CD4-positive, alpha-beta memory T cell (primary cell): ENCODE measurements at regions not wholly inside any gene's neighbourhood (a gene's known extent, or its start where the extent isn't known, plus 50 kb on each side); places are given as distances from the start of the nearest gene placed in this dataset.

Experiments
- CTCF ChIA-PET: fragments of 350-600 bp; sonication (Branson Sonifier 250); formaldehyde crosslinking; loops from one replicate; lab custom pipeline; 2021; ENCODE audit warnings: inconsistent platforms; ENCODE audit not compliant: partially characterized antibody; lab: Charles Lee
- POLR2A ChIA-PET: fragments of 350-600 bp; sonication (Branson Sonifier 250); formaldehyde crosslinking; loops from one replicate; lab custom pipeline; 2021; ENCODE audit not compliant: partially characterized antibody; lab: Charles Lee
- DNase-seq, 5 donors: peaks; one replicate each; pipeline versions ENCODE4 v3.0.0 to v3.0.0-alpha.2; 2020 to 2022; ENCODE audit warnings: mixed read lengths in 1 of 5
- H3K27ac ChIP-seq: one replicate; pipeline ENCODE4 v1.7.0; 2013; ENCODE audit warnings: low read depth, low read length
- H3K27me3 ChIP-seq: 2 replicates; pipeline ENCODE4 v1.7.0; 2013; ENCODE audit warnings: mild to moderate bottlenecking, low read length, moderate library complexity; ENCODE audit not compliant: insufficient read depth
- H3K36me3 ChIP-seq: 2 replicates; pipeline ENCODE4 v1.7.0; 2013; ENCODE audit warnings: mild to moderate bottlenecking, low read length, moderate library complexity; ENCODE audit not compliant: insufficient read depth
- H3K4me1 ChIP-seq: 2 replicates; pipeline ENCODE4 v1.7.0; 2013; ENCODE audit warnings: mild to moderate bottlenecking, low read length, moderate library complexity; ENCODE audit not compliant: insufficient read depth
- H3K4me3 ChIP-seq, 2 donors: one replicate each; pipeline ENCODE4 v1.7.0; 2013; ENCODE audit warnings: low read length in 2 of 2, mild to moderate bottlenecking in 1 of 2
- H3K9me3 ChIP-seq, 2 donors: one replicate each; pipeline ENCODE4 v1.7.0; 2013; ENCODE audit warnings: low read length in 2 of 2, control low read depth in 1 of 2; ENCODE audit not compliant: control insufficient read depth in 1 of 2
- H3K27ac Mint-ChIP-seq, 7 donors: one replicate each; pipeline ENCODE4 v1.8.0; 2020 to 2021; ENCODE audit warnings: mixed read lengths in 7 of 7, mild to moderate bottlenecking in 6 of 7, inconsistent platforms in 3 of 7, moderate library complexity in 3 of 7
- H3K27me3 Mint-ChIP-seq, 2 donors: one replicate each; pipeline ENCODE4 v1.8.0; 2020 to 2021; ENCODE audit warnings: mixed read lengths in 2 of 2
- H3K36me3 Mint-ChIP-seq, 2 donors: one replicate each; pipeline ENCODE4 v1.8.0; 2020 to 2021; ENCODE audit warnings: mixed read lengths in 2 of 2, inconsistent platforms in 1 of 2, mild to moderate bottlenecking in 1 of 2
- H3K4me1 Mint-ChIP-seq, 4 donors: one replicate each; pipeline ENCODE4 v1.8.0; 2020 to 2021; ENCODE audit warnings: mixed read lengths in 4 of 4, mild to moderate bottlenecking in 1 of 4
- H3K4me3 Mint-ChIP-seq, 8 donors: one replicate each; pipeline ENCODE4 v1.8.0; 2020 to 2021; ENCODE audit warnings: mixed read lengths in 8 of 8, mild to moderate bottlenecking in 7 of 8, moderate library complexity in 6 of 8, inconsistent platforms in 3 of 8
- H3K9me3 Mint-ChIP-seq, 8 donors: one replicate each; pipeline ENCODE4 v1.8.0; 2020 to 2021; ENCODE audit warnings: mixed read lengths in 8 of 8, mild to moderate bottlenecking in 5 of 8, inconsistent platforms in 3 of 8, moderate library complexity in 1 of 8
- intact Hi-C: fragments of 100-400 bp; cut with micrococcal nuclease; formaldehyde crosslinking; loops from one replicate; pipeline ENCODE4 v1.15.1; 2023

- ChIA-PET CTCF (no interaction called here), POLR2A (no interaction called here)
- Histone ChIP-seq H3K4me1 (no peaks in the 10 kb centered on the region), H3K27ac (no peak overlapping the region), H3K27me3 (no peaks in the 10 kb centered on the region), H3K9me3 (no peaks in the 10 kb centered on the region), H3K4me3 (no peak overlapping the region), H3K36me3 (no peaks in the 10 kb centered on the region)
- Mint-ChIP-seq H3K4me3 (no peak overlapping the region), H3K27ac (no peak overlapping the region), H3K4me1 (no peaks in the 10 kb centered on the region), H3K36me3 (no peaks in the 10 kb centered on the region), H3K9me3 (peaks cover 0 to 23% (median 9%) of the 10 kb centered on the region in 8 donors), H3K27me3 (no peaks in the 10 kb centered on the region)
- intact Hi-C loops = no loop called here
- no peak for DNase-seq
Measured at GRCh38 chr11:39968071-39968470, 1491.4 kb downstream of the LRRC4C start.

GRCh38 chr11:39965701-39966100, 1493.8 kb downstream of the LRRC4C start:
- H3K4me1 Mint-ChIP-seq = no peaks in the 10 kb centered on the region
- H3K4me1 ChIP-seq = no peaks in the 10 kb centered on the region

GRCh38 chr11:39960206-39960605, 1499.2 kb downstream of the LRRC4C start:
- POLR2A ChIA-PET = no interaction called here
- Mint-ChIP-seq H3K4me3 (no peak overlapping the region), H3K27me3 (no peaks in the 10 kb centered on the region), H3K4me1 (no peaks in the 10 kb centered on the region), H3K27ac (no peak overlapping the region), H3K9me3 (peaks cover 0 to 13% (median 4%) of the 10 kb centered on the region in 8 donors), H3K36me3 (no peaks in the 10 kb centered on the region)
- no peak overlapping the region for H3K27ac ChIP-seq
- no peaks in the 10 kb centered on the region for H3K9me3 ChIP-seq
- H3K36me3 ChIP-seq = no peaks in the 10 kb centered on the region
- no peaks in the 10 kb centered on the region for H3K27me3 ChIP-seq
- DNase-seq = no peak
- no peak overlapping the region for H3K4me3 ChIP-seq
- intact Hi-C loops = no loop called here
- CTCF ChIA-PET = no interaction called here
- no peaks in the 10 kb centered on the region for H3K4me1 ChIP-seq

More at GRCh38 chr11:39965701-39966100, 1493.8 kb downstream of the LRRC4C start:
- Histone ChIP-seq H3K9me3 (no peaks in the 10 kb centered on the region), H3K36me3 (no peaks in the 10 kb centered on the region), H3K27me3 (no peaks in the 10 kb centered on the region), H3K4me3 (no peak overlapping the region), H3K27ac (no peak overlapping the region)
- POLR2A ChIA-PET = no interaction called here
- H3K9me3 Mint-ChIP-seq = peaks cover 0 to 22% (median 6%) of the 10 kb centered on the region in 8 donors
- DNase-seq = no peak
- no peaks in the 10 kb centered on the region for H3K36me3 Mint-ChIP-seq
- no peak overlapping the region for H3K4me3 Mint-ChIP-seq
- H3K27me3 Mint-ChIP-seq = no peaks in the 10 kb centered on the region
- intact Hi-C loops = no loop called here
- CTCF ChIA-PET = no interaction called here
- no peak overlapping the region for H3K27ac Mint-ChIP-seq

GRCh38 chr11:39932966-39933365, 1526.5 kb downstream of the LRRC4C start:
- H3K9me3 ChIP-seq = no peaks in the 10 kb centered on the region
- Mint-ChIP-seq H3K27me3 (no peaks in the 10 kb centered on the region), H3K4me1 (no peaks in the 10 kb centered on the region), H3K36me3 (no peaks in the 10 kb centered on the region), H3K27ac (no peak overlapping the region), H3K4me3 (no peak overlapping the region), H3K9me3 (peaks cover 2 to 31% (median 14%) of the 10 kb centered on the region in 8 donors)
- no peaks in the 10 kb centered on the region for H3K4me1 ChIP-seq
- intact Hi-C loops = no loop called here
- POLR2A ChIA-PET = no interaction called here
- no peak overlapping the region for H3K4me3 ChIP-seq
- H3K36me3 ChIP-seq = no peaks in the 10 kb centered on the region
- CTCF ChIA-PET = no interaction called here
- no peaks in the 10 kb centered on the region for H3K27me3 ChIP-seq
- no peak overlapping the region for H3K27ac ChIP-seq
- DNase-seq = no peak

- H3K36me3 Mint-ChIP-seq = no peaks in the 10 kb centered on the region
- CTCF ChIA-PET = no interaction called here
Measured at GRCh38 chr11:39917256-39917655, 1542.2 kb downstream of the LRRC4C start.

GRCh38 chr11:39910087-39910486, 1549.4 kb downstream of the LRRC4C start:
- no peaks in the 10 kb centered on the region for H3K4me1 ChIP-seq
- H3K4me1 Mint-ChIP-seq = no peaks in the 10 kb centered on the region

More at GRCh38 chr11:39917256-39917655, 1542.2 kb downstream of the LRRC4C start:
- peaks cover 8 to 35% (median 24%) of the 10 kb centered on the region in 8 donors for H3K9me3 Mint-ChIP-seq
- H3K27ac Mint-ChIP-seq = no peak overlapping the region
- POLR2A ChIA-PET = no interaction called here
- Histone ChIP-seq H3K4me1 (no peaks in the 10 kb centered on the region), H3K27me3 (no peaks in the 10 kb centered on the region), H3K9me3 (no peaks in the 10 kb centered on the region), H3K27ac (no peak overlapping the region), H3K36me3 (no peaks in the 10 kb centered on the region), H3K4me3 (no peak overlapping the region)
- H3K4me1 Mint-ChIP-seq = no peaks in the 10 kb centered on the region
- intact Hi-C loops = no loop called here
- no peaks in the 10 kb centered on the region for H3K27me3 Mint-ChIP-seq
- no peak for DNase-seq
- H3K4me3 Mint-ChIP-seq = no peak overlapping the region

GRCh38 chr11:39860931-39861330, 1598.5 kb downstream of the LRRC4C start:
- H3K9me3 Mint-ChIP-seq = peaks cover 0 to 23% (median 12%) of the 10 kb centered on the region in 8 donors
- Histone ChIP-seq H3K27me3 (no peaks in the 10 kb centered on the region), H3K27ac (no peak overlapping the region), H3K9me3 (no peaks in the 10 kb centered on the region), H3K4me3 (no peak overlapping the region), H3K4me1 (no peaks in the 10 kb centered on the region), H3K36me3 (no peaks in the 10 kb centered on the region)
- no peaks in the 10 kb centered on the region for H3K4me1 Mint-ChIP-seq
- H3K4me3 Mint-ChIP-seq = no peak overlapping the region
- DNase-seq = no peak
- intact Hi-C loops = no loop called here
- CTCF ChIA-PET = no interaction called here
- no peaks in the 10 kb centered on the region for H3K27me3 Mint-ChIP-seq
- POLR2A ChIA-PET = no interaction called here
- no peak overlapping the region for H3K27ac Mint-ChIP-seq
- H3K36me3 Mint-ChIP-seq = no peaks in the 10 kb centered on the region

More at GRCh38 chr11:39910087-39910486, 1549.4 kb downstream of the LRRC4C start:
- CTCF ChIA-PET = no interaction called here
- no peaks in the 10 kb centered on the region for H3K9me3 ChIP-seq
- H3K27me3 ChIP-seq = no peaks in the 10 kb centered on the region
- H3K27me3 Mint-ChIP-seq = no peaks in the 10 kb centered on the region
- no peak overlapping the region for H3K27ac Mint-ChIP-seq
- peaks cover 5 to 21% (median 12%) of the 10 kb centered on the region in 8 donors for H3K9me3 Mint-ChIP-seq
- H3K4me3 ChIP-seq = no peak overlapping the region
- intact Hi-C loops = no loop called here
- POLR2A ChIA-PET = no interaction called here
- no peak overlapping the region for H3K4me3 Mint-ChIP-seq
- H3K27ac ChIP-seq = no peak overlapping the region
- H3K36me3 Mint-ChIP-seq = no peaks in the 10 kb centered on the region
- DNase-seq = no peak
- no peaks in the 10 kb centered on the region for H3K36me3 ChIP-seq

GRCh38 chr11:39817241-39817640, 1642.2 kb downstream of the LRRC4C start:
- POLR2A ChIA-PET = no interaction called here
- peaks cover 6 to 54% (median 36%) of the 10 kb centered on the region in 8 donors for H3K9me3 Mint-ChIP-seq
- intact Hi-C loops = no loop called here
- H3K4me1 Mint-ChIP-seq = no peaks in the 10 kb centered on the region
- H3K27me3 ChIP-seq = no peaks in the 10 kb centered on the region
- H3K27ac Mint-ChIP-seq = no peak overlapping the region
- H3K4me3 Mint-ChIP-seq = no peak overlapping the region
- H3K9me3 ChIP-seq = no peaks in the 10 kb centered on the region
- no peak overlapping the region for H3K4me3 ChIP-seq
- no peaks in the 10 kb centered on the region for H3K27me3 Mint-ChIP-seq
- CTCF ChIA-PET = no interaction called here
- H3K36me3 ChIP-seq = no peaks in the 10 kb centered on the region
- H3K4me1 ChIP-seq = no peaks in the 10 kb centered on the region
- H3K27ac ChIP-seq = no peak overlapping the region
- no peak for DNase-seq
- peaks cover 0 to 4% of the 10 kb centered on the region in 2 donors for H3K36me3 Mint-ChIP-seq
